Trophoblast cell (in vitro differentiated cells and primary cell): ENCODE measurements at regions not wholly inside any gene's neighbourhood (a gene's known extent, or its start where the extent isn't known, plus 50 kb on each side); places are given as distances from the start of the nearest gene placed in this dataset.
"Not testable (repeated sequence)": the region's sequence is repeated elsewhere in the genome, so short reads cannot be mapped to it uniquely, and the experiment has no call there.

ENCODE experiments used
- DNase-seq, 2 donors: peaks; one replicate each; pipeline ENCODE4 v3.0.0-alpha.2; 2016
- H2AFZ ChIP-seq: 2 replicates; pipeline ENCODE4 v1.6.1; 2013; ENCODE audit warnings: low read length, moderate library complexity, mild to moderate bottlenecking; ENCODE audit not compliant: insufficient read depth, poor library complexity
- H2AK5ac ChIP-seq: 2 replicates; pipeline ENCODE4 v1.6.1; 2013; ENCODE audit warnings: mild to moderate bottlenecking, low read length
- H2BK120ac ChIP-seq: 2 replicates; pipeline ENCODE4 v1.6.1; 2013; ENCODE audit warnings: low read length, mild to moderate bottlenecking, moderate library complexity; ENCODE audit not compliant: insufficient read depth, poor library complexity
- H2BK12ac ChIP-seq: 2 replicates; pipeline ENCODE4 v1.6.1; 2013; ENCODE audit warnings: mild to moderate bottlenecking, low read length, moderate library complexity
- H2BK5ac ChIP-seq: 2 replicates; pipeline ENCODE4 v1.6.1; 2013; ENCODE audit warnings: low read length, low read depth, moderate library complexity, mild to moderate bottlenecking; ENCODE audit not compliant: poor library complexity
- H3K14ac ChIP-seq: 2 replicates; pipeline ENCODE4 v1.6.1; 2013; ENCODE audit warnings: mild to moderate bottlenecking, low read length
- H3K18ac ChIP-seq: 2 replicates; pipeline ENCODE4 v1.6.1; 2013; ENCODE audit warnings: mild to moderate bottlenecking, low read length
- H3K23ac ChIP-seq: 2 replicates; pipeline ENCODE4 v1.6.1; 2013; ENCODE audit warnings: low read length
- H3K27ac ChIP-seq: 2 replicates; pipeline ENCODE4 v1.5.1; 2013; ENCODE audit warnings: low read depth, mild to moderate bottlenecking, inconsistent platforms, low read length, moderate library complexity
- H3K27me3 ChIP-seq: 2 replicates; pipeline ENCODE4 v1.6.1; 2013; ENCODE audit warnings: inconsistent platforms, mild to moderate bottlenecking, low read length, moderate library complexity; ENCODE audit not compliant: insufficient read depth
- H3K36me3 ChIP-seq, 2 experiments: 1 replicate in 1 of 2; 2 replicates in 1 of 2; pipeline ENCODE4 v1.6.1; 2013; ENCODE audit warnings: low read length in 2 of 2, mild to moderate bottlenecking in 2 of 2, moderate library complexity in 1 of 2; ENCODE audit not compliant: insufficient read depth in 2 of 2, control insufficient read depth in 1 of 2
- H3K4ac ChIP-seq: 2 replicates; pipeline ENCODE4 v1.6.1; 2013; ENCODE audit warnings: low read depth, mild to moderate bottlenecking, low read length, moderate library complexity
- H3K4me1 ChIP-seq, 2 experiments: 1 replicate in 1 of 2; 2 replicates in 1 of 2; pipeline ENCODE4 v1.6.1; 2013; ENCODE audit warnings: low read length in 2 of 2, mild to moderate bottlenecking in 2 of 2, moderate library complexity in 1 of 2; ENCODE audit not compliant: insufficient read depth in 2 of 2, control insufficient read depth in 1 of 2
- H3K4me2 ChIP-seq: 2 replicates; pipeline ENCODE4 v1.6.1; 2013; ENCODE audit warnings: inconsistent platforms, mild to moderate bottlenecking, low read length, moderate library complexity
- H3K4me3 ChIP-seq: 2 replicates; pipeline ENCODE4 v1.5.1; 2013; ENCODE audit warnings: mild to moderate bottlenecking, low read depth, low read length, inconsistent platforms
- H3K79me1 ChIP-seq: one replicate; pipeline ENCODE4 v1.6.1; 2013; ENCODE audit warnings: low read length
- H3K79me2 ChIP-seq: 2 replicates; pipeline ENCODE4 v1.6.1; 2013; ENCODE audit warnings: low read length, mild to moderate bottlenecking; ENCODE audit not compliant: control insufficient read depth, insufficient read depth, poor library complexity
- H3K9ac ChIP-seq: 2 replicates; pipeline ENCODE4 v1.6.1; 2013; ENCODE audit warnings: mild to moderate bottlenecking, low read length
- H3K9me3 ChIP-seq: 2 replicates; pipeline ENCODE4 v1.6.1; 2013; ENCODE audit warnings: low read depth, mild to moderate bottlenecking, control low read depth, inconsistent platforms, low read length; ENCODE audit not compliant: insufficient read depth
- H4K12ac ChIP-seq: 2 replicates; pipeline ENCODE4 v1.6.1; 2013; ENCODE audit warnings: low read depth, mild to moderate bottlenecking, low read length, moderate library complexity
- H4K8ac ChIP-seq: 2 replicates; pipeline ENCODE4 v1.6.1; 2013; ENCODE audit warnings: low read depth, mild to moderate bottlenecking, low read length, moderate library complexity
- H4K91ac ChIP-seq: one replicate; pipeline ENCODE4 v1.6.1; 2013; ENCODE audit warnings: low read depth, mild to moderate bottlenecking, low read length, moderate library complexity
- WGBS: extraction: QIAGEN DNeasy Blood & Tissue Kit; methylation state at CpG from one replicate; pipeline ENCODE4 v1.1.7; 2013; ENCODE audit warnings: missing lambda C conversion rate; ENCODE audit not compliant: insufficient read length, insufficient coverage; ENCODE audit errors: extremely low coverage; 5-methylcytosine and 5-hydroxymethylcytosine counted together

GRCh38 chr3:87691109-87691508 lies 367.7 kb downstream of the CGGBP1 start:
- H2BK120ac ChIP-seq = no peak overlapping the region
- no peak overlapping the region for H3K14ac ChIP-seq
- H3K4me2 ChIP-seq = no peak overlapping the region
- H3K4me1 ChIP-seq = no peaks in the 10 kb centered on the region
- H2BK12ac ChIP-seq = no peak overlapping the region
- H2BK5ac ChIP-seq = no peak overlapping the region
- H3K27ac ChIP-seq = no peak overlapping the region
- DNase-seq = peak; percentile 47 to 59
- H3K79me2 ChIP-seq = no peaks in the 10 kb centered on the region
- H3K4ac ChIP-seq = no peak overlapping the region
- H3K23ac ChIP-seq = no peak overlapping the region
- no peak overlapping the region for H4K8ac ChIP-seq
- no peaks in the 10 kb centered on the region for H3K36me3 ChIP-seq
- H4K91ac ChIP-seq = no peak overlapping the region
- H3K9me3 ChIP-seq = no peaks in the 10 kb centered on the region
- H3K18ac ChIP-seq = no peak overlapping the region
- WGBS = no CpG with 5 or more reads among the region's 5 CpGs
- H2AK5ac ChIP-seq = no peak overlapping the region
- H4K12ac ChIP-seq = no peak overlapping the region
- no peak overlapping the region for H2AFZ ChIP-seq
- H3K4me3 ChIP-seq = no peak overlapping the region
- no peaks in the 10 kb centered on the region for H3K79me1 ChIP-seq
- H3K9ac ChIP-seq = no peak overlapping the region
- H3K27me3 ChIP-seq = no peaks in the 10 kb centered on the region

DNA sequence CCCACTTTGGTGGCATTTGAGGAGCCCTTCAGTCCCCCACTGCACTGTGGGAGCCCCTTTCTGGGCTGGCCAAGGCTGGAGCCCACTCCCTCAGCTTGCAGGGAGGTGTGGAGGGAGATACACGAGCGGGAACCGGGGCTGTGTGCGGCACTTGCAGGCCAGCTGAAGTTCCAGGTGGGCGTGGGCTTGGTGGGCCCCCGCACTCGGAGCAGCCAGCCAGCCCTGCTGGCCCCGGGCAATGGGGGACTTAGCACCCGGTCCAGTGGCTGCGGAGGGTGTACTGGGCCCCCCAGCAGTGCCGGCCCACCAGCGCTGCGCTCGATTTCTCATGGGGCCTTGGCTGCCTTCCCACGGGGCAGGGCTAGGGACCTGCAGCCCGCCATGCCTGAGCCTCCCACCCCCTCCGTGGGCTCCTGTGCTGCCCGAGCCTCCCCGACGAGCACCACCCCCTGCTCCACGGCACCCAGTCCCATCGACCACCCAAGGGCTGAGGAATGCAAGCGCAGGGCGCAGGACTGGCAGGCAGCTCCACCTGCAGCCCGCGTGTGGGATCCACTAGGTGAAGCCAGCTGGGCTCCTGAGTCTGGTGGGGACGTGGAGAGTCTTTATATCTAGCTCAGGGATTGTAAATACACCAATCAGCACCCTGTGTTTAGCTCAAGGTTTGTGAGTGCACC lies 379.7 kb downstream of the CGGBP1 start:
- H4K8ac ChIP-seq, H3K4me3 ChIP-seq, H3K79me1 ChIP-seq, H3K79me2 ChIP-seq, H3K36me3 ChIP-seq, H2AK5ac ChIP-seq, H3K4ac ChIP-seq, H2BK5ac ChIP-seq, H3K4me1 ChIP-seq, H3K27me3 ChIP-seq, H2BK12ac ChIP-seq, H4K91ac ChIP-seq, H4K12ac ChIP-seq, H3K23ac ChIP-seq, DNase-seq, H3K9ac ChIP-seq, H2AFZ ChIP-seq, H3K9me3 ChIP-seq, H3K18ac ChIP-seq, H3K4me2 ChIP-seq, H3K14ac ChIP-seq, H3K27ac ChIP-seq, H2BK120ac ChIP-seq: not testable (repeated sequence)
- no CpG with 5 or more reads among the region's 27 CpGs for WGBS

- H3K36me3 ChIP-seq = no peaks in the 10 kb centered on the region
- H4K12ac ChIP-seq = no peak overlapping the region
- H3K4me2 ChIP-seq = no peak overlapping the region
- no CpG with 5 or more reads among the region's 9 CpGs for WGBS
- no peak overlapping the region for H2BK5ac ChIP-seq
- no peak overlapping the region for H3K23ac ChIP-seq
- H2AFZ ChIP-seq = no peak overlapping the region
- H2BK120ac ChIP-seq = no peak overlapping the region
- no peak overlapping the region for H3K9ac ChIP-seq
- no peak overlapping the region for H4K8ac ChIP-seq
- no peak overlapping the region for H3K27ac ChIP-seq
- no peak overlapping the region for H3K18ac ChIP-seq
- H4K91ac ChIP-seq = no peak overlapping the region
- H3K4me1 ChIP-seq = no peaks in the 10 kb centered on the region
- no peak overlapping the region for H2AK5ac ChIP-seq
- H3K14ac ChIP-seq = no peak overlapping the region
- no peaks in the 10 kb centered on the region for H3K79me2 ChIP-seq
- H3K79me1 ChIP-seq = no peaks in the 10 kb centered on the region
- H2BK12ac ChIP-seq = no peak overlapping the region
- DNase-seq = no peak
- H3K9me3 ChIP-seq = no peaks in the 10 kb centered on the region
- H3K4ac ChIP-seq = no peak overlapping the region
- no peaks in the 10 kb centered on the region for H3K27me3 ChIP-seq
- H3K4me3 ChIP-seq = no peak overlapping the region
Observed at GRCh38 chr3:87674397-87675161, 384.2 kb downstream of the CGGBP1 start.

- no peak overlapping the region for H3K14ac ChIP-seq
- H3K4me1 ChIP-seq = no peaks in the 10 kb centered on the region
- H3K79me1 ChIP-seq = no peaks in the 10 kb centered on the region
- H3K9ac ChIP-seq = no peak overlapping the region
- H4K91ac ChIP-seq = no peak overlapping the region
- no peak overlapping the region for H4K8ac ChIP-seq
- H3K23ac ChIP-seq = no peak overlapping the region
- DNase-seq = no peak
- H4K12ac ChIP-seq = no peak overlapping the region
- no peaks in the 10 kb centered on the region for H3K36me3 ChIP-seq
- H2BK120ac ChIP-seq = no peak overlapping the region
- no peak overlapping the region for H3K4ac ChIP-seq
- no peaks in the 10 kb centered on the region for H3K9me3 ChIP-seq
- H2BK5ac ChIP-seq = no peak overlapping the region
- no peaks in the 10 kb centered on the region for H3K79me2 ChIP-seq
- H2AFZ ChIP-seq = no peak overlapping the region
- no peaks in the 10 kb centered on the region for H3K27me3 ChIP-seq
- no peak overlapping the region for H2AK5ac ChIP-seq
- H2BK12ac ChIP-seq = no peak overlapping the region
- no CpG with 5 or more reads among the region's 4 CpGs for WGBS
- no peak overlapping the region for H3K4me2 ChIP-seq
- H3K4me3 ChIP-seq = no peak overlapping the region
- no peak overlapping the region for H3K27ac ChIP-seq
- H3K18ac ChIP-seq = no peak overlapping the region
Observed at GRCh38 chr3:87673132-87673531, 385.7 kb downstream of the CGGBP1 start.
